SH-SY5Y (cell line): ENCODE measurements at regions not wholly inside any gene's neighbourhood (a gene's known extent, or its start where the extent isn't known, plus 50 kb on each side); places are given as distances from the start of the nearest gene placed in this dataset.

Source experiments
- GATA2 ChIP-seq: IDR thresholded peaks from 2 replicates; pipeline ENCODE4 v1.6.1; 2011; ENCODE audit warnings: mild to moderate bottlenecking, low read depth, low read length
- GATA3 ChIP-seq: IDR thresholded peaks from 2 replicates; pipeline ENCODE4 v1.6.1; 2011; ENCODE audit warnings: low read depth, mild to moderate bottlenecking, low read length, moderate library complexity

GRCh38 chr4:141350122-141350905, 129.6 kb downstream of the ZNF330 start:
- TF ChIP-seq GATA2 (no peak), GATA3 (no peak)
